ENCODE measurements at regions not wholly inside any gene's neighbourhood (a gene's known extent, or its start where the extent isn't known, plus 50 kb on each side); places are given as distances from the start of the nearest gene placed in this dataset.
A peak's percentile ranks its signal among the peaks of the same experiment; 100 is the strongest.

GRCh38 chr3:106560451-106560966 lies 691.7 kb upstream of the CBLB start:
- Histone ChIP-seq H3K9ac (ENCODE audit: low read depth, low read length, poor library complexity, severe bottlenecking) (no peak overlapping the region), H3K4me2 (ENCODE audit: low read depth, low read length, poor library complexity, severe bottlenecking) (no peak overlapping the region), H3K4me1 (ENCODE audit: insufficient read depth, low read length, poor library complexity, severe bottlenecking) (peaks cover 5% of the 10 kb centered on the region), H3K79me2 (ENCODE audit: insufficient read depth, low read length) (no peaks in the 10 kb centered on the region), H3K9me3 (ENCODE audit: insufficient read depth, low read depth, low read length) (no peaks in the 10 kb centered on the region), H3K27me3 (ENCODE audit: insufficient read depth, low read length, poor library complexity, severe bottlenecking) (no peaks in the 10 kb centered on the region), H3F3A (ENCODE audit: low read depth) (no peaks in the 10 kb centered on the region), H3K4me3 (ENCODE audit: low read length, poor library complexity, severe bottlenecking) (no peak overlapping the region), H2AFZ (ENCODE audit: low read length) (no peak overlapping the region), H4K20me1 (ENCODE audit: insufficient read depth, low read length, poor library complexity, severe bottlenecking) (no peaks in the 10 kb centered on the region), H3K36me3 (ENCODE audit: insufficient read depth, low read length) (no peaks in the 10 kb centered on the region), H3K9me2 (replicated peaks; ENCODE audit: low read depth, low read length) (no peaks in the 10 kb centered on the region)
- no peak for TF ChIP-seq EZH2phosphoT487 (IDR thresholded peaks at IDR 0.05; ENCODE audit: borderline replicate concordance)
- no peak for TF ChIP-seq CTCF (conservative IDR thresholded peaks at IDR 0.05; ENCODE audit: low read length)

- no peak overlapping the region for H3K4me3 ChIP-seq (ENCODE audit: low read length, poor library complexity, severe bottlenecking)
- H3K9me3 ChIP-seq (ENCODE audit: insufficient read depth, low read depth, low read length), result no peaks in the 10 kb centered on the region
- H3K4me1 ChIP-seq (ENCODE audit: insufficient read depth, low read length, poor library complexity, severe bottlenecking), result no peaks in the 10 kb centered on the region
- H3K4me2 ChIP-seq (ENCODE audit: low read depth, low read length, poor library complexity, severe bottlenecking), result no peak overlapping the region
- no peaks in the 10 kb centered on the region for H3K79me2 ChIP-seq (ENCODE audit: insufficient read depth, low read length)
- H4K20me1 ChIP-seq (ENCODE audit: insufficient read depth, low read length, poor library complexity, severe bottlenecking), result no peaks in the 10 kb centered on the region
- no peaks in the 10 kb centered on the region for H3K27me3 ChIP-seq (ENCODE audit: insufficient read depth, low read length, poor library complexity, severe bottlenecking)
- no peaks in the 10 kb centered on the region for H3F3A ChIP-seq (ENCODE audit: low read depth)
- H2AFZ ChIP-seq (ENCODE audit: low read length), result peak overlapping the region; percentile 21; the same call in 1 of the 2 replicates
- TF ChIP-seq CTCF (conservative IDR thresholded peaks at IDR 0.05; ENCODE audit: low read length), result no peak
- TF ChIP-seq EZH2phosphoT487 (IDR thresholded peaks at IDR 0.05; ENCODE audit: borderline replicate concordance), result no peak
- H3K9ac ChIP-seq (ENCODE audit: low read depth, low read length, poor library complexity, severe bottlenecking), result no peak overlapping the region
- H3K36me3 ChIP-seq (ENCODE audit: insufficient read depth, low read length), result no peaks in the 10 kb centered on the region
- no peaks in the 10 kb centered on the region for H3K9me2 ChIP-seq (replicated peaks; ENCODE audit: low read depth, low read length)
Observed at GRCh38 chr3:106566277-106566676, 697.5 kb upstream of the CBLB start.

GRCh38 chr3:106570426-106570825 lies 701.6 kb upstream of the CBLB start:
- H3K27me3 ChIP-seq (ENCODE audit: insufficient read depth, low read length, poor library complexity, severe bottlenecking), result no peaks in the 10 kb centered on the region
- H3K9ac ChIP-seq (ENCODE audit: low read depth, low read length, poor library complexity, severe bottlenecking), result no peak overlapping the region
- H3K9me2 ChIP-seq (replicated peaks; ENCODE audit: low read depth, low read length), result no peaks in the 10 kb centered on the region
- TF ChIP-seq EZH2phosphoT487 (IDR thresholded peaks at IDR 0.05; ENCODE audit: borderline replicate concordance) (no peak), CTCF (conservative IDR thresholded peaks at IDR 0.05; ENCODE audit: low read length) (no peak)
- no peaks in the 10 kb centered on the region for H3F3A ChIP-seq (ENCODE audit: low read depth)
- H3K9me3 ChIP-seq (ENCODE audit: insufficient read depth, low read depth, low read length), result no peaks in the 10 kb centered on the region
- H3K79me2 ChIP-seq (ENCODE audit: insufficient read depth, low read length), result no peaks in the 10 kb centered on the region
- no peaks in the 10 kb centered on the region for H3K36me3 ChIP-seq (ENCODE audit: insufficient read depth, low read length)
- no peaks in the 10 kb centered on the region for H4K20me1 ChIP-seq (ENCODE audit: insufficient read depth, low read length, poor library complexity, severe bottlenecking)
- no peak overlapping the region for H2AFZ ChIP-seq (ENCODE audit: low read length)
- no peak overlapping the region for H3K4me2 ChIP-seq (ENCODE audit: low read depth, low read length, poor library complexity, severe bottlenecking)
- no peaks in the 10 kb centered on the region for H3K4me1 ChIP-seq (ENCODE audit: insufficient read depth, low read length, poor library complexity, severe bottlenecking)
- no peak overlapping the region for H3K4me3 ChIP-seq (ENCODE audit: low read length, poor library complexity, severe bottlenecking)
